Stimulated activated naive CD8-positive, alpha-beta T cell treated with anti-CD3 and anti-CD28 coated beads, Interleukin-15, Interleukin-2, amounts not matched to agents 100 ng/mL and 50 ng/mL, for 24 hours (primary cell): ENCODE measurements at regions not wholly inside any gene's neighbourhood (a gene's known extent, or its start where the extent isn't known, plus 50 kb on each side); places are given as distances from the start of the nearest gene placed in this dataset.
"Not testable (repeated sequence)": the region's sequence is repeated elsewhere in the genome, so short reads cannot be mapped to it uniquely, and the experiment has no call there.

Source experiments
- H3K27ac Mint-ChIP-seq: one replicate; pipeline ENCODE4 v1.8.0; 2021; ENCODE audit warnings: mild to moderate bottlenecking, mixed read lengths
- H3K27me3 Mint-ChIP-seq: one replicate; pipeline ENCODE4 v1.8.0; 2021; ENCODE audit warnings: mixed read lengths
- H3K36me3 Mint-ChIP-seq: one replicate; pipeline ENCODE4 v1.8.0; 2021; ENCODE audit warnings: low read depth, mixed read lengths
- H3K4me1 Mint-ChIP-seq: one replicate; pipeline ENCODE4 v1.8.0; 2021; ENCODE audit warnings: low read depth, mixed read lengths
- H3K4me3 Mint-ChIP-seq: one replicate; pipeline ENCODE4 v1.8.0; 2021; ENCODE audit warnings: mild to moderate bottlenecking, mixed read lengths
- H3K9me3 Mint-ChIP-seq: one replicate; pipeline ENCODE4 v1.8.0; 2021; ENCODE audit warnings: mixed read lengths

DNA sequence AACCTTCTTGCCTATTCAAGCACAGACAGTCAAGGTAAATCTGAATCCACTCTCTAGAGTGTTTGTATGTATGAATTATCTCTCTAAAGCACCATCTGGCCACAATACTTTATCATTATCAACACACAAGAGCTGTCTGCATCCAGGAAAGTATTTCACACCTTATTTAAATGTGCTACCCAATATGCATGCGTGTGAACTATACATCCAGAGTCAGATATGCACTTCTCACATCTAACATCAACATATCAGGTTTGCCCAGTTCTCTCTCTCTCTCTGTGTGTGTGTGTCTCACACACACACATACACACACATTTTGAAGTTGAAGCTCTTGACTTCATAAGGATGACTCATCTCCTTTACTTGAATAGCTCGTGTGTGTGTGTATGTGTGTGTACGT is 697.5 kb upstream of the PCDH20 start:
- Mint-ChIP-seq H3K9me3 (peaks cover 4% of the 10 kb centered on the region), H3K4me1 (no peaks in the 10 kb centered on the region), H3K4me3 (no peak overlapping the region), H3K27me3 (no peaks in the 10 kb centered on the region), H3K27ac (no peak overlapping the region), H3K36me3 (no peaks in the 10 kb centered on the region)

DNA sequence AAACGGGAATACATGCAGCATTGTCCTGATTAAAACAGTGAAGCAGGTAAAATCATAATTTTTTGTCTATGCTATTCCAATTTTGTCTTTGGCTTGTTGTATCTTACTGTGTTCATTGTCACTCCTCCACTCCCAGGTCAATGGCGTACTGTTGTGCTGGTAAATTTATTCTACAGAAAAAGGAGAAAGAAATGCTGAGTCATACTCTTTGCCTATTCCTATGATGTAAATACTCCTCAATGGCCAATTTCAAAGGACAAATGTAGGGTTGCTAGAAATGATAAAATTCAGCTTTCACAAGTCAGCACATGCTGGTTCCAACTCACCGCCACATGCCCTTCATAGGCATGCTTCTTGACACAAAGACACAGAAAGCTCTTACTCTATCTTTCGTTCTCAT is 694.4 kb upstream of the PCDH20 start:
- H3K27me3 Mint-ChIP-seq = no peaks in the 10 kb centered on the region
- H3K4me1 Mint-ChIP-seq = no peaks in the 10 kb centered on the region
- H3K4me3 Mint-ChIP-seq = no peak overlapping the region
- H3K9me3 Mint-ChIP-seq = peaks cover 4% of the 10 kb centered on the region
- no peak overlapping the region for H3K27ac Mint-ChIP-seq
- H3K36me3 Mint-ChIP-seq = no peaks in the 10 kb centered on the region

DNA sequence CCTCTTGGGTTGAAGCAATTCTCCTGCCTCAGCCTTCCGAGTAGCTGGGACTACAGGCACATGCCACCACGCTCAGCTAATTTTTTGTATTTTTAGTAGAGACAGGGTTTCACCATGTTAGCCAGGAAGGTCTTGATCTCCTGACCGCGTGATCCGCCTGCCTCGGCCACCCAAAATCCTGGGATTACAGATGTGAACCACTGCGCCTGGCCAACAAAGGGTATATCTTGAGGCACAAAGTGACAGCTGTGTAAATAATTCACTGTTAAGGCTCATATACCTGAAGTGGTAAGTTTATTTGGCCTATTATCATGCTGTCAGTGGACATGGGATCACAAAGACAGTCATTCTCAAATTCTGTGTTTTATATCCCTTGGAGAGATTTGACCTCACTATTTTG is 688.5 kb upstream of the PCDH20 start:
- H3K36me3 Mint-ChIP-seq, H3K4me3 Mint-ChIP-seq, H3K9me3 Mint-ChIP-seq, H3K27me3 Mint-ChIP-seq, H3K27ac Mint-ChIP-seq, H3K4me1 Mint-ChIP-seq: not testable (repeated sequence)

DNA sequence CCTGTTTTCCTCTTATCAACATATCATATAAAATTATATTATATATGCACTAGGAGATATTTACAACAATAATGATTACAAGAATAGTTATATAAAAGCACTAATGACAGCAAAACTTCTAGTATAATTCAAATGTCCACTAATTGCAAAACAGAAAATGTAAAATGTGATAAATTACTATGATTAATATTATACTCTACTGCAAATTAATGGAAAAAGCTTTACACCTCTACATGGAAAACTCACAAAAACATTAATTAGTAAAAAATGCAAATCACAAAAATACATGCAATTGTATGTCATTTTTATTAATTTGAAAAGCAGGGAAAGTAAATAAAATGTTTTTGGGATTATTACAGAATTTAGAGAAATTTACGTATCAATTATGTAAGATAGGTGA is 681.0 kb upstream of the PCDH20 start:
- Mint-ChIP-seq H3K4me1 (no peaks in the 10 kb centered on the region), H3K4me3 (no peak overlapping the region), H3K27me3 (no peaks in the 10 kb centered on the region), H3K9me3 (peaks cover 13% of the 10 kb centered on the region), H3K27ac (no peak overlapping the region), H3K36me3 (no peaks in the 10 kb centered on the region)

DNA sequence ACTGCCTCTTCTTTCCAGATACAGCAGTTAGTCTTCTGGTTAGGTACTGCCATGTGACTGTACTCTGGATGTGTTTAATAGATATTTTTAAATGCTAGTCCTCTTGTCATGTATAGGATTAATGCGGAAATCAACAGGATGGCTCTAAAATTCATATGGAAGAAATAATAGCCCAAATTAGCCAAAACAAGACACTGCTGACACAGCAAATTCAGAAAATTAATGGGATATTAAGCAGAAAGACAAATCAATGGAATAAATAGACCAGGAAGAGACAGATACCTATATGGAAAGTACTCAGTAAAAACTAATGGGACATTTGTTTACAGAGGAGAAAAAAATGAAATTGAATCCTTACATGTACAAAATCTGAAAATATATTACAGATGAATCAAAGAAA is 679.3 kb upstream of the PCDH20 start:
- Mint-ChIP-seq H3K27ac (no peak overlapping the region), H3K9me3 (peaks cover 12% of the 10 kb centered on the region), H3K36me3 (no peaks in the 10 kb centered on the region), H3K4me1 (no peaks in the 10 kb centered on the region), H3K4me3 (no peak overlapping the region), H3K27me3 (no peaks in the 10 kb centered on the region)

DNA sequence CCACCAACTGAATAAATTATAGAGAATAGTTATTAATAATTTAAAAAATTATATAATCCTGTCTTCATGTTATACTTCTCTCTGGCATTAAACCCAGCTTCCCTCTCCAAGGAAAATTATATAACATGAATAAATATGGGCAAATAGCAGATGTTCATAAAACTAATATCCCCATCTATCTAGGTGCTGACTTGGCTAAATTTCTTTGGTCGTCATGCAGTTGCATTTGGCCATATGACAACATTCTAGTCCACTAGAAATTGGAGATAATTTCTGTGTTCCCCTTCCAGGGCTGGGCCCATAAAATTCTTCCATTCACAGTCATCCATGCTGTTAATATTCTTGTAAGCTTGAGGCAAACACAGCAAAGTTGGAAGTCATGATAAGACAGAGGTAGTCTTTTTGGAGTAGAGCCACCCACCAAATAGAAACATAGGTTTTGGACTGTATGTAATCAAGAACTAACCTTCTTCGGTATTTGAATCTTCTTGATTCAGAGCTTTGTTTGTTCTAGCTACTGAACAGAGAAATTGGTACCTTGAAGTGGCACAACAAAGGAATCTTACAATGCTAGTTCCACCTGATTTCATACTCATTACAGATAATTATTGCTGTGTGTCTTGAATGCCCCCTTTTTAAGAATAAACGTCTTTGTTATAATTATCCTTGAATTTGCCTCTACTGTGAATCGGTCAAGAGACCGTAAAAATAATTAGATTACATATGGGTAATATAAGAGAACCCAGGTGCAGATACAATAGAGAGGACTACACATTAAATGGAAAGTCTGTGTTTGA is 678.5 kb upstream of the PCDH20 start:
- Mint-ChIP-seq H3K4me1 (no peaks in the 10 kb centered on the region), H3K27me3 (no peaks in the 10 kb centered on the region), H3K36me3 (no peaks in the 10 kb centered on the region), H3K4me3 (no peak overlapping the region), H3K9me3 (peaks cover 12% of the 10 kb centered on the region), H3K27ac (no peak overlapping the region)

DNA sequence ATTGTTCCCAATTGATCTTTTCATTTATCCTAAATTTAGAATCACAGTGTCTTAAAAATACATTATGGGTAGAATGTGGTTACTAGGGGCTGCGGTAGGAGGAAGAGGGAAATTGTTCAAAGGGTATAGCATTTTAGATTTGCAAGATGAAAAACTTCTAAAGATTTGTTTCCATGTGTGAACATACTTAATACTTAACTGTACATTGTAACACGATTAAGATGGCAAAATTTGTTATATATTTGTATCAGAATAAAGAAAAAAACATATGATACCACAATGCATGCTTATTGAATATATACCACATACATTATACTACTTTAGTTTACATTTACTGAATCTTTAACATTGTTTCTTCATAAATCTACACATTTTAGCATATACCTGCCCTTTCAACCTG is 677.3 kb upstream of the PCDH20 start:
- no peak overlapping the region for H3K4me3 Mint-ChIP-seq
- no peak overlapping the region for H3K27ac Mint-ChIP-seq
- no peaks in the 10 kb centered on the region for H3K27me3 Mint-ChIP-seq
- H3K36me3 Mint-ChIP-seq = no peaks in the 10 kb centered on the region
- H3K4me1 Mint-ChIP-seq = no peaks in the 10 kb centered on the region
- H3K9me3 Mint-ChIP-seq = peaks cover 12% of the 10 kb centered on the region

DNA sequence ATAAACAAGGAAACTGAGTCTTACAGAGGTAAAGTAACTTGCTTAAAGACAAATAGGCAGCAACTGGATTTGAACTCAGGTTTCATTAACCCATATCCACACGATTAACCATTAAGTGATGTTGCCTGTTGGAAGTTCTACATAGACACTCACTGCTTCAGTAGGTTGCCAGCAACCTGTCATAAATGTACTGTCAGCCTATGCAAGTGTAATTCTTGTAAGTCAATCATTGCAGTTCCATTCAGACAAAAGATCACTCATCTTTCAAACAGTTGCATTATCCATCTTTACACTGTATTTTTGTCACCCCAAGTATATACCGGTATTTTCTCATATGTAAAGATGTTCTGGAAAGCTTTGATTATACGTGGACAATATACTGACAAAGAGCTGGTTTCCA is 676.9 kb upstream of the PCDH20 start:
- Mint-ChIP-seq H3K36me3 (no peaks in the 10 kb centered on the region), H3K27me3 (no peaks in the 10 kb centered on the region), H3K27ac (no peak overlapping the region), H3K4me1 (no peaks in the 10 kb centered on the region), H3K4me3 (no peak overlapping the region), H3K9me3 (peaks cover 12% of the 10 kb centered on the region)

DNA sequence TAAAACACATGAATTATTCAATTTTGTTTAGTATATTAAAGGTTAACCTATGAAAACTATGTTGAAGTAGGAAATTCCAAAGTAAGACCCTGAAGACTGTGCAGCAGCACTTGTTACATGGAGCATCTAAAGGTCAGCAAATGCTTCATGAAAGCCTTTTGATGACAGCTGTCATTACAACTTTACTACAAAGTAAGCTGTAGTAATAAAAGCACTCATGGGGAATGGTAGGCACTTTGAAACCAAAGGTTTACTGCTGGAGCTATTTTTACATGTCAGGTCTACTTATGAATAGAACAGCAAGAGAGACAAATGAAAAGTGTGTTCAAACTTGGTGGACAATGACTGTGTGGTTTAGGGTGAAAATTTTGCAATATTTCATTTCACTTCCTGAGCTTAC is 672.5 kb upstream of the PCDH20 start:
- peaks cover 5% of the 10 kb centered on the region for H3K9me3 Mint-ChIP-seq
- no peak overlapping the region for H3K27ac Mint-ChIP-seq
- no peaks in the 10 kb centered on the region for H3K36me3 Mint-ChIP-seq
- H3K4me3 Mint-ChIP-seq = no peak overlapping the region
- H3K4me1 Mint-ChIP-seq = no peaks in the 10 kb centered on the region
- no peaks in the 10 kb centered on the region for H3K27me3 Mint-ChIP-seq

DNA sequence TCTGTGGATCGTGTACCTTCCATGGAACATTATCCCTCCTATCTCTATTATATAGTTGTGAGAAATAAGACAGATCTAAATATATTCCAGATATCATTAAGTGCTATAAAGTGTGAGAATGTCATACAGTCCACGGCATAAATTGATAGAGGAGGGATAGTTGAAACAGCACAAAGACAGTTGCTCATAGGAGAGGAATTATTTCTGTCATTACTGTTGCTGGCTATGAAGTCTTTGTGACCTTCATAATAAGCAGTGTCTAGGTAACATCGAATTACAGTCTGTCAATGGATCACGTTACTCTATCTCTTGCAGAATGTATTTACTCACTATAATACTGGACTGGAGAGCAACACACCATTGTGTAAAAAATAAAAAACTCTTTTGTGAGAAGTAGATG is 671.5 kb upstream of the PCDH20 start:
- Mint-ChIP-seq H3K9me3 (peaks cover 2% of the 10 kb centered on the region), H3K27me3 (no peaks in the 10 kb centered on the region), H3K4me1 (no peaks in the 10 kb centered on the region), H3K27ac (no peak overlapping the region), H3K36me3 (no peaks in the 10 kb centered on the region), H3K4me3 (no peak overlapping the region)

DNA sequence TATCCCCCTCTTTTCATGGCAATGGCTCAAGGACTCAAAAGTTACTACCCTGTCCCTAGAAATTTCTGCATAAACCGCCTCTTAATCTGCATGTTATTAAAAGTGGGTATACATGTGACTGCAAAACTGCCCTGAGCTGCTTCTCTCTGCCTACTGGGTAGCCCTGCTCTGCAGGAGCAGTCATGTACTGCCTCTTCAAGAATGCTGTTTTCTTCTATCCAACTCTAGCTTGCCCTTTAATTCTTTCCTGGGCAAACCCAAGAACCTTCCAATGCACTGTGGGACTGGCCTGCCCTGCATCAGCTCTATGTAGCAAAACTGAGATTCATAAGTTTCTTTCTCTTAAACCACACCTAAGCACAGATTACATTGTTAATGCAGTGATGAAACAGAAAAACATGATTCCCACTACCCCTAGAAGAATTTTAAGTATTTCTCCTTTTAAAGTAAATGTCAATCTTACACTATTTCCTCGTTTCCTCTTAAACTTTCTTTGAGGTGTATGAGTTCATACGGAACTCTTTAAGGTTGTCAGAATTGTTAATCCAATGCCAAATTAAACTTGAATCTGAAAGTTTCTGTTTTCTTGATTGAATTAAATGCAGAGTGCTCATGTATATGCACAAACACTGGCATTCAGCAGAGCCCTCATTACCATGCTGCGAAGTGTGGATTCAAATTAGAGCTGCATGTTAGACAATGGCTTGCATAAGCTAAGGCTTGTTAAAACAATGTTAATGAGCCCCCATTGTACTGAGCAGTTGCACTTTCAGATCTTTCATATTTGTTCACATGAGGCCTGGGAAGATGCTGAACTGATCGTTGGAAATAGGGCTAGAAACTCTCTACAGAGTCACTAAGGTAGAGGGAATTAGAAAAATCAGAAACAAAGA is 669.9 kb upstream of the PCDH20 start:
- Mint-ChIP-seq H3K4me1 (no peaks in the 10 kb centered on the region), H3K27me3 (no peaks in the 10 kb centered on the region), H3K9me3 (no peaks in the 10 kb centered on the region), H3K27ac (no peak overlapping the region), H3K4me3 (no peak overlapping the region), H3K36me3 (no peaks in the 10 kb centered on the region)

DNA sequence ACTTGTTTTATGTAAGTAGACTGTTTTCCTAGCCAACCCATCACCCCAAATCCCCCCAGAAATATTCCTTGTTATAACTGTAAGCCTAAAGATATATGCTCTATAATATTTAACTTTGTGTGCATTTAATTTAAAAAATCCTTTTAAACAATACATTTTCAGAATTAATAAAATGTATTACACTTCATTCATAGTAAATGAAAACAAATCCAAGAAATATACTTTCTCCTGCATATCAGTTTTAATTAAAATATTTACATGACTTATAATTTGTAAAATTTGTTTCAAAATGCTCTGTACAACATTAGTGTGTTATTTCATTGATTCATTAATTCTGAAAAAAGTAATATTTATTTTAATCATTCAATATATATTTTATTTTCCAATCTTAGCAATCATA is 669.1 kb upstream of the PCDH20 start:
- H3K27me3 Mint-ChIP-seq = no peaks in the 10 kb centered on the region
- no peak overlapping the region for H3K27ac Mint-ChIP-seq
- no peak overlapping the region for H3K4me3 Mint-ChIP-seq
- no peaks in the 10 kb centered on the region for H3K4me1 Mint-ChIP-seq
- no peaks in the 10 kb centered on the region for H3K9me3 Mint-ChIP-seq
- no peaks in the 10 kb centered on the region for H3K36me3 Mint-ChIP-seq

DNA sequence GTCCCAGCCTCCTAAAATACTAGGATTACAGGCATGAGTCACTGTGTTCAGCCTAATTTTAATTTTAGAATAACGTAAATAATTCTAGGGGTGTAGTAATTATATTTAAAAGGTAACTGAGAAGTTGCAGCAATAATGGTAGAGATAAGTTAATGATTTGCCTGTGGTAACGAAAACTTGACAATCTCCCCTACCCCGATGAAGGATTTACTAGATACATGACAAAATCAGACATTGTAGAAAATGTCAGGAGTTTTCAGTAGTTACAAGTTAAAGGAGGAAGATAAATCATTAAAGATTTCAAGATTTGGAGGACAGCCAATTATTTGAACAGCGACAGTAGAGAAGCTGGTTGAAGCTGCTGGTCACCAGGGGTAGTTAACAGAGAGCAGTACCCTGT is 652.2 kb upstream of the PCDH20 start:
- Mint-ChIP-seq H3K36me3 (no peaks in the 10 kb centered on the region), H3K4me1 (no peaks in the 10 kb centered on the region), H3K27me3 (no peaks in the 10 kb centered on the region), H3K9me3 (peaks cover 17% of the 10 kb centered on the region), H3K4me3 (no peak overlapping the region), H3K27ac (no peak overlapping the region)

DNA sequence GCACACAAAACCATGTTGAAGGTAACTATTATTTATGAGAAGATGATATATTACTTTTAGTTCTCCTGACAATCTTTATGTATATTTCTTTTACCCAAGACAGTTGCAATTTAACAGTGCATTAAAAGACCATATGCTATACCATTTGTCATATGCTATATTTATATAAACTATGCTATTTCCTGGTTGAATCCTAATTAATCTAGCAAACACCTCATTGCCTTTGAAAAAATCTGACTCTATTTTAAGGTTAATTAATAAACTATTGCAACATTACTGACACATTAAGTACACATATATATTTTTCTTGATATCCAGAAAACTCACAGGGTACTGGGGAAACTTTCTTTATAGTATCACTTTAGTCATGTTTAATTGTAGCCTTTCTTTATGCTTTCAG is 649.4 kb upstream of the PCDH20 start:
- Mint-ChIP-seq H3K4me1 (no peaks in the 10 kb centered on the region), H3K4me3 (no peak overlapping the region), H3K36me3 (no peaks in the 10 kb centered on the region), H3K9me3 (peaks cover 23% of the 10 kb centered on the region), H3K27ac (no peak overlapping the region), H3K27me3 (no peaks in the 10 kb centered on the region)

DNA sequence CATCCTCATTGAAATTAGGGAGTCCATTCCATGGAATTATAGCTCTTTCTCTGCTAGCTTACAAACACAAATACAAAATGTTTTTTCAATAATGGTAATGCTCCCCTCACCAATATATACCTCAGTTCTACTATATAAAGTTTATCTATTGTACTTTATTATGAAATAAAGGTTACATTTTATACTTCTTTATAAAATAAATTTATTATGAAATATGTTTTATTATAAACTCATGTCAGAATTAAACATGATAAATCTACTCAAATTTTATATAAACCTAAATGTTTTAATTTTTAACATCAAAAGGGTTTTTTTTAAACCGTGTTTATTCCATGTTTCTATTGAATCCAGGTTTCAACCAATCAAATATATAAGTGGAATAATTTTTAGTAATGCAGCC is 646.1 kb upstream of the PCDH20 start:
- Mint-ChIP-seq H3K27ac (no peak overlapping the region), H3K4me3 (no peak overlapping the region), H3K27me3 (no peaks in the 10 kb centered on the region)

More for the DNA sequence above, 646.1 kb upstream of the PCDH20 start:
- H3K9me3 Mint-ChIP-seq = peaks cover 15% of the 10 kb centered on the region
- no peaks in the 10 kb centered on the region for H3K4me1 Mint-ChIP-seq
- H3K36me3 Mint-ChIP-seq = no peaks in the 10 kb centered on the region
